GM12874 (cell line): ENCODE measurements at regions not wholly inside any gene's neighbourhood (a gene's known extent, or its start where the extent isn't known, plus 50 kb on each side); places are given as distances from the start of the nearest gene placed in this dataset.

Source experiments
- TF ChIP-seq, protein P1 (sequence below): IDR thresholded peaks from 2 replicates; pipeline ENCODE4 v1.5.1; 2011; ENCODE audit warnings: low read depth, mild to moderate bottlenecking, control low read depth, low read length, moderate library complexity; ENCODE audit not compliant: insufficient read depth

- TF ChIP-seq, protein P1, sequence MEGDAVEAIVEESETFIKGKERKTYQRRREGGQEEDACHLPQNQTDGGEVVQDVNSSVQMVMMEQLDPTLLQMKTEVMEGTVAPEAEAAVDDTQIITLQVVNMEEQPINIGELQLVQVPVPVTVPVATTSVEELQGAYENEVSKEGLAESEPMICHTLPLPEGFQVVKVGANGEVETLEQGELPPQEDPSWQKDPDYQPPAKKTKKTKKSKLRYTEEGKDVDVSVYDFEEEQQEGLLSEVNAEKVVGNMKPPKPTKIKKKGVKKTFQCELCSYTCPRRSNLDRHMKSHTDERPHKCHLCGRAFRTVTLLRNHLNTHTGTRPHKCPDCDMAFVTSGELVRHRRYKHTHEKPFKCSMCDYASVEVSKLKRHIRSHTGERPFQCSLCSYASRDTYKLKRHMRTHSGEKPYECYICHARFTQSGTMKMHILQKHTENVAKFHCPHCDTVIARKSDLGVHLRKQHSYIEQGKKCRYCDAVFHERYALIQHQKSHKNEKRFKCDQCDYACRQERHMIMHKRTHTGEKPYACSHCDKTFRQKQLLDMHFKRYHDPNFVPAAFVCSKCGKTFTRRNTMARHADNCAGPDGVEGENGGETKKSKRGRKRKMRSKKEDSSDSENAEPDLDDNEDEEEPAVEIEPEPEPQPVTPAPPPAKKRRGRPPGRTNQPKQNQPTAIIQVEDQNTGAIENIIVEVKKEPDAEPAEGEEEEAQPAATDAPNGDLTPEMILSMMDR, result no peak
Observed at GRCh38 chr5:62900976-62901375, 322.4 kb downstream of the LRRC70 start.

DNA sequence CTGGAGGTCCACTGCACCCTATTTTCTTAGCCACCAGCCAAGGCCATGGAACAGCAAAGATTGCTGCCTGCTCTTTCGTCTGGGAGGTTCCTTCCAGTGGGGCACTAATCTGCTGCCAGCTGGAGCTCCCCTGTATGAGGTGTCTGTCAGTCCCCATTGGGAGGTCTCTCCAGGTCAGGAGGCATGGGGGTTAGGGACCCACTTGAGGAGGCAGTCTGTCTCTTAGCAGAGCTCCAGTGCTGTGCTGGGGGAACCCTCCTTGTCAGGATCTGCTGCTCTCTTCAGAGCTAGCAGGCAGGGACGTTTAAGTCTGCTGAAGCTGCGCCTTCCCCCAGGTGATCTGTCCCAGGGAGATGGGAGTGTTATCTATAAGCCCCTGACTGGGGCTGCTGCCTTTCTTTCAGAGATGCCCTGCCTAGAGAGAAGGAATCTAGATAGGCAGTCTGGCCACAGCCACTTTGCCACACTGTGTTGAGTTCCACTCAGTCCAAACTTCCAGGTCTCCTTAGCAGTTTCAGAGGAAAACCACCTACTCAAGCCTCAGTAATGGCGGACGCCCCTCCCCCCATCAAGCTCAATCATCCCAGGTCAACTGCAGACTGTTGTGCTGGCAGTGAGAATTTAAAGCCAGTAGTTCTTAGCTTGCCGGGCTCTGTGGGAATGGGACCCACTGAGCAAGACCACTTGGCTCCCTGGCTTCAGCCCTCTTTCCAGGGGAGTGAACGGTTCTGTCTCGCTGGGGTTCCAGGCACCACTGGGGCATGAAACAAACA lies 317.7 kb downstream of the LRRC70 start:
- TF ChIP-seq, protein P1, result no peak

GRCh38 chr5:62886603-62887315 lies 308.1 kb downstream of the LRRC70 start:
- TF ChIP-seq, protein P1, result no peak

DNA sequence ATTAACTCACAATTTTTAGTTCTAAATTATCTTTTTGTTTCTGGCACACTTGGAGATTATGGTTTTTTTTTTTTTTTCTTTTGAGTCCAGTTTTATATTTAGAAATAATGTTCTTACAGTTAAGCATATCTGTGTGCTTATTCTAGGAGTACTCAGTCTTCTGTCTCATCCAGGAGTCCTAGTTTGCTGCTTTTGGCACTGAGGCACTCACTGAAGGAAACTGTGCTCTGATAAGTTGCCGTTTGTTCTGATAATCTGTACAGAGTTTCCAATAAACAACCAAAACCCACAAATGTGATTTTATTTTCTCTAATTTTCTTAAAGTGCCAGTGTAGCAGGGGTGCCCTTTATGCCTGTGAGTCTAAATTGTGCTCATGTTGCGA lies 251.0 kb downstream of the LRRC70 start:
- TF ChIP-seq, protein P1, result no peak

GRCh38 chr5:62828742-62829603 lies 250.4 kb downstream of the LRRC70 start:
- TF ChIP-seq, protein P1, result no peak

DNA sequence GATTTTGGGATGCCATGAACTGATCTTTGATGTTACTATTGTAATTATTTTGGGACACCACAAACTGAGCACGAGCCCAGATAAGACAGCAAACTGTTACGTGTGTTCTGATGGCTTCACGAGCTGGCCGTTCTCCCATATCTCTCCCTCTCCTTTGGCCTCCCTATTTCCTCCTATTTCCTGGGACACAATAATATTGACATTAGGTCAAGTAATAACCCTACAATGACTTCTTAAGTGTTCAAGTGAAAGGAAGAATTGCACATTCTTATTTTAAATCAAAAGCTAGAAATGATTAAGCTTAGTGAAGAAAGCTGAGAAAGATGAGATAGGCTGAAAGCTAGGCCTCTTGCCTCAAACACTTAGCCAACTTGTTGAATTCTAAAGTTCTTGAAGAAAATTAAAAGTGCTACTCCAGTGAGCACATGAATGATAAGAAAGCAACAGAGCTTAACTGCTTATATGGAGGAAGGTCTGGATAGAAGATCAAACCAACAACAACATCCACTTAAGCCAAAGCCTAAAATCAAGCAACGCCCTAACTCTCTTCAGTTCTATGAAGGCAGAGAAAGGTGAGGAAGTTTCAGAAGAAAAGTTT lies 247.1 kb downstream of the LRRC70 start:
- TF ChIP-seq, protein P1, result no peak

- TF ChIP-seq, protein P1, result no peak
Observed at GRCh38 chr5:62824936-62825335, 246.3 kb downstream of the LRRC70 start.
